Epithelial cell of proximal tubule (primary cell): ENCODE measurements at regions not wholly inside any gene's neighbourhood (a gene's known extent, or its start where the extent isn't known, plus 50 kb on each side); places are given as distances from the start of the nearest gene placed in this dataset.

Experiments
- DNase-seq: peaks from one replicate; pipeline ENCODE4 v3.0.0-alpha.2; 2011; ENCODE audit warnings: low read depth
- H3K4me3 ChIP-seq: 2 replicates; pipeline ENCODE4 v1.5.1; 2011; ENCODE audit warnings: low read depth, mild to moderate bottlenecking, low read length
- CTCF ChIP-seq: conservative IDR thresholded peaks from 2 replicates; pipeline ENCODE4 v1.5.1; 2012; ENCODE audit warnings: low read depth, mild to moderate bottlenecking, low read length

- no peak for DNase-seq
- TF ChIP-seq CTCF, result no peak
- no peak overlapping the region for H3K4me3 ChIP-seq
Observed at GRCh38 chr15:37252530-37252929, 152.2 kb upstream of the MEIS2 start.

- DNase-seq, result no peak
- no peak overlapping the region for H3K4me3 ChIP-seq
- TF ChIP-seq CTCF, result no peak
Observed at GRCh38 chr15:37253877-37254276, 153.5 kb upstream of the MEIS2 start.

- TF ChIP-seq CTCF, result no peak
- DNase-seq, result no peak
- H3K4me3 ChIP-seq, result no peak overlapping the region
Observed at GRCh38 chr15:37260255-37260654, 159.9 kb upstream of the MEIS2 start.

- TF ChIP-seq CTCF, result no peak
- DNase-seq, result no peak
- no peak overlapping the region for H3K4me3 ChIP-seq
Observed at GRCh38 chr15:37261685-37262084, 161.3 kb upstream of the MEIS2 start.

GRCh38 chr15:37262922-37263608 lies 162.7 kb upstream of the MEIS2 start:
- H3K4me3 ChIP-seq, result no peak overlapping the region
- no peak for DNase-seq

GRCh38 chr15:37289109-37289765 lies 188.9 kb upstream of the MEIS2 start:
- H3K4me3 ChIP-seq, result no peak overlapping the region
- no peak for DNase-seq
- TF ChIP-seq CTCF, result peak; percentile 40

More at GRCh38 chr15:37262922-37263608, 162.7 kb upstream of the MEIS2 start:
- no peak for TF ChIP-seq CTCF

- TF ChIP-seq CTCF, result no peak
- H3K4me3 ChIP-seq, result no peak overlapping the region
- DNase-seq, result no peak
Observed at GRCh38 chr15:37291920-37292319, 191.6 kb upstream of the MEIS2 start.
